ENCODE measurements at regions not wholly inside any gene's neighbourhood (a gene's known extent, or its start where the extent isn't known, plus 50 kb on each side); places are given as distances from the start of the nearest gene placed in this dataset.
A peak's percentile ranks its signal among the peaks of the same experiment; 100 is the strongest.
"Not testable (repeated sequence)": the region's sequence is repeated elsewhere in the genome, so short reads cannot be mapped to it uniquely, and the experiment has no call there.

DNA sequence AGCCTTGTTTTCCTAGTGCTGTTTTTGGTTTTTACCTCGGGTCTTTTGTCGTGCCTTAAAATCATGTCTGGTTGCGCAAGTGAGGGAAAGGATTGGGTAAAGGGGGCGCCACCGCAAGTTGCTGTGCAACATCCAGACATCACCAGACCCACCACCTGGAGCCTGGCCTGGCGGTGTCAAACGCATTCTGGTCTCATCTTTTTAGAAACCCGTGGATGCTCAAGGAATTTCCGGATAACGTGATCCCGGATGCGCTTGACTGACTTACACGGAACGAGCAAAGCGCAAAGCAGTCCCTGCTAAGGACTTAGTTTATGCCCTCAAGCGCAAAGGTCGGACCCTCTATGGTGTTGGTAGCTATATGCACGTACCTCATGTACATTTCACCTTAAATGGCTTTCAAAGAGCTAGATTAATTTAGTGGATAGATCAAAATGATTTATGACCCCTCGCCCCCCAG lies 105.2 kb downstream of the OR2B2 start:
- no peak for DNase-seq (ENCODE audit: low read depth, low spot score)

GRCh38 chr6:27805347-27805746 lies 106.8 kb downstream of the OR2B2 start:
- DNase-seq (ENCODE audit: low read depth, low spot score) = no peak

DNA sequence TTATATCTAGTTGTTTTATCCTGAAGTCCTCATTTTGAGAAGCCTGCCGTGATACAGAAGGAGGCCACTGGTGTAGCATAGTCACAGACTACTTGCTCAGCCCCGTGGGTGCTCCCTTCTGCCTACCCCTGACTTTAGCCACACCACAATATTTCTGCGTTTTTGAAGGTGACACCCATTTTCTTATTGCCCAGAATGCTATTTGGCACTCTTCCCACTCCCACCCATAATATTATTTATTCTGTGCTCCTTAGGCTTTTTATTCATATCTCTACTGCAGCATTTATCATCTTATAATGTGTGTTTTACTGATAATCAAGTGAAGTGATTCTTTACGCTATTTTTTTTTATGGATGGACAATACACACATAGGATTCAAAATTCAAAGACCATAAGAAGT lies 107.3 kb downstream of the OR2B2 start:
- no peak for DNase-seq (ENCODE audit: low read depth, low spot score)

DNA sequence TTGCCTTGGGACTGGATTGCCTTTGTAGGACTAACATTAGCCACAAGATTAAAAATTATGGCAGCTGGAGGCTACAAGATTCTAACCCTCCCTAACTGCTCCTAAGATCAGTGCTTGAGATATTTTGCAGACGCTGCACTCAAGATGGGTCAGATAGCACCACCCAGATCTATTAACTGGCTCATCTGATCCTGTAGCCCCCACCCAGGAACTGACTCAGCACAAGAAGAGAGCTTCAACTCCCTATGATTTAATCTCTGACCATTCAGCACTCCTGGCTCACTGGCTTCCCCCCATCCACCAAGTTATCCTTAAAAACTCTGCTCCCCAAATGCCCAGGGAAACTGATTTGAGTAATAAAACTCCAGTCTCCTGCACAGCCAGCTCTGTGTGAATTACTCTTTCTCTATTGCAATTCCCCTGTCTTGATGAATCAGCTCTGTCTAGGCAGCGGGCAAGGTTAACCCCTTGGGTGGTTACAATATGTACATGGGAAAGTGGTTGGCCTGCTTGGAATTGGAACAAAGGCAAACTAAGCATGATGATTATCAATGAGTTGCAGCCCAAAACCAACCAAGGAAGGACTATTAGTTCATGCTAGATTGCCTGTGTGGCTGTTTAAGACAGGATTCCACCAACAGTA lies 111.3 kb downstream of the OR2B2 start:
- no peak for DNase-seq (ENCODE audit: low read depth, low spot score)

DNA sequence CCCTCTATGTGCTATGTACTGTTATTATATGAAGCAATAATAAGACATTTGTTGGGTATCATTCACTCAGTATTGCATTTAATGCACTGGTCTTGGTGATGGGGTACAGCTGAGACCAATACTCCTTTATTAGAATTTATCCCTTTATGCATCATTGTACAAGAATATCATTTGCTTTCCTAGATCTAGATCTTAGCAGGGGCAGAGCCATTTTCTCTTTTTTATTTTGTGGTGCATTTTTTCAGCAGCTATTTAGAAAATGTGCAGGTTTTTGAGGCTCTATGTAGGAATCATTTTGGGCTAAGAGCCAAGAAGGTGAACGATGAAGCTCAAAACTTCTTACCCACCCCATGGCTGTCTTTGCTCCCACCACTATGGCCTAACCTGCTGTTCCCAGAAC lies 114.2 kb downstream of the OR2B2 start:
- DNase-seq (ENCODE audit: low read depth, low spot score) = no peak

DNA sequence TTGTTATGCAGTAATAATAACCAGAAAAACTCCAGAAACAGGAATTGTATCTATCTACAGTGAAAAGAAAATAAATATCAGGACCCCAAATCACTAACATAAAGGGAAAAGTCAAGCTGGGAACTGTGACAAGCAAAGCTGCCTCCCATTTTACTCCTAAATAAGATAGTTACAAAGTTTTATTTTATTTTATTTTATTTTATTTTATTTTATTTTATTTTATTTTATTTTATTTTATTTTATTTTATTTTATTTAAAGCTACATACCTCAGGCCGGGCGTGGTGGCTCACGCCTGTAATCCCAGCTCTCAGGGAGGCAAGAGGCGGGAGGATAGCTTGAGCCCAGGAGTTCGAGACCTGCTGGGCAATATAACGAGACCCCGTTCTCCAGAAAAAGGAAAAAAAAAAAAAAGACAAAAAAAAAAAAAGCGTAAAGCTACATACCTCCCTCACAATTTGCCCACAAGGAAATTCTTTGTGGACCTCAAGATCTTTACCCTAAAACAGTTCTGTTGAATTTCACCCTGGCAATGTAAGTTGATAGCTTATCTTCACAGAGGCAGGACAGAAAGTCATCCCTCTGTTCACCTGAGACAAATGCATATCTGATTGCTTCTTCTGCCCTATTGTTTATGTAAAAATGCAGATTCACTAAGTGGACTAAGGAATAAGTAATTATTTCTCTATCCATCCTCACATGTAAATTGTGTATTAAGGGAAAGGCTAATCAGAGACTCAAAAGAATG lies 115.3 kb downstream of the OR2B2 start:
- DNase-seq (ENCODE audit: low read depth, low spot score) = not testable (repeated sequence)

DNA sequence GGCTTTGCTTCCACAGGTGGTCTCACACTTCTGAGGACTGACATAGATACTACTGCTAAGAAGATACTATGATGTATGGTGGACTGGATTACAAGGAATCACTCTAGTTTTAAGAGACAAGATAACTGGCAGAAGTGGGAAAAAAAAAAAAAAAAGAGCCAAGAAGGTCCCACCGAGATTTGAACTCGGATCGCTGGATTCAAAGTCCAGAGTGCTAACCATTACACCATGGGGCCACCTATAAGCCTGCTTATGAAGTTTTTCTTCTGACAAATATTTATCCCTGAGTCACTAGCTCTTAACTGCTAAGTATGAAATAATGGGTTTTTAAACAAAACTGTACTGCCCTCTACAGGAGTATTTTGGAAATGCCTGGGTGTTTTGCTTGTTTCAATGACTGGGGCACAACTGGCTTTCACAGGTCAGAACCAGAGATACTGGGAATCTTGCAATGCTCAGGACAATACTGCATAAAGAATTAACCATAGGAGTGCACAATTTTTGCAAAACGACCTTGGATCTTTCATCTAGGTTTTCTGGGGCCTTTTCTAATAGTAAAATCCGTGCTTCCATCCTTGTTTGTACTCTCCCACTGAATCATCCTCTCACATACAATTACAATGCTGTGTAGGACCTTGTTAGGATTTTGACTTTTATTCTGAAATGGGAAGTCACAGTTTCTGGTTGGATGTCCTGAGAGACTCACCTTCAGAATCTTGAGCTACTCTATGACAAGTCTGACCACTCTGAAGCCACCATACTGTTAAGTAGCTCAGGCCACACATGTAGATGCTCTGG lies 116.3 kb downstream of the OR2B2 start:
- peak; percentile 61 for DNase-seq (ENCODE audit: low read depth, low spot score)

DNA sequence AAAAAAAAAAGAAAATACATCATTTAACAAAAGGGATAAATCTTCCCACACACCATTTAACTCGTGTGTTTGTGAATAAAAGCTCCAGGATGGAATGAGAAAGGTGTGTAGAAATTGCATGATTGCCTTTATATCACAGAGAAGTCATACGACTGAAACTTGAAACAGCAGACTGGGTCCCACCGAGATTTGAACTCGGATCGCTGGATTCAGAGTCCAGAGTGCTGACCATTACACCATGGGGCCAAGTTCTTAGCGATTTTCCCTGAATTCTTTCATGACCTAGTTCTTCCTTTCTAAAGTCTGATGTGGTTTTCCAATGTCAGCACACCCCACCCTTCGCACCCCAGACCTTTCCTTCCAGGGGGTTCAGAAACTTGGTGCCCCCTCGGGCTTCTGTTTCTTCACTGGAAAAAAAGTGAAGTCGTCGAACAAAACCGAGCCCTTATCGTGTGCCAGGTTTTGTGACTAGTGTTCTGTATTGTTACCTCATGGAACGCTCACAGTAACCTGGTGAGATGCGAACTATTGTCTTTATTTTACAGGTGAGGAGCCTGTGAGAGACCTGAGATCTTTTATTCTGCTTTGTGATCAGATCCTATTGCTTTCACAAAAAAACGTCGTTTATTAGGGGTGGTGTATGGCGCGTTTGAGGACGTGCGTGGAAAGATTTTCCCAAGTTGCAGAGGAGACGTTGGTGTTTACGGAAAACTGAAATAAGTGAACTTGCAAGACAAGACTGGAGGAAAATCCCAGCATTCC lies 120.8 kb downstream of the OR2B2 start:
- DNase-seq (ENCODE audit: low read depth, low spot score) = no peak

- not testable (repeated sequence) for DNase-seq (ENCODE audit: low read depth, low spot score)
These were observed 123.8 kb downstream of the OR2B2 start for GRCh38 chr6:27788376-27788775.

GRCh38 chr6:27786048-27786447 lies 126.1 kb downstream of the OR2B2 start:
- DNase-seq (ENCODE audit: low read depth, low spot score) = no peak

DNA sequence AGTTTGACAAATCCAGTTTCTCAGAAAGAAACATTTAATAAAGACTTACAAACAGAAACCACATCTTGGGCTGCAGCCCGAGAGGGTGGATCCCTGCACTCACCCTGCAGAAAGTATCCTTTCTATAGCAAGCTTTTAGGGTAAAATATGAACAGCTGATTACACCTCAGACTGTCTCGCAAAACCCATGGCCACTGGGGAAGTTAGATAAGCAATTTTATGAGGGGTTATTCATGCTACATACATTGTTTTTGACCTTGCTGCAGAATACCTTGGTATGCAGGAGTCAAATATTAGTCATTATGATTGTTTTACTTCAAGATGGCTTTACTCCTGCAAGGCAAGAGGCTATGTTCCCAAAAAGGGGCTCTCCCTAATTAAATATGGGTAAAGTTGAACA lies 126.9 kb downstream of the OR2B2 start:
- no peak for DNase-seq (ENCODE audit: low read depth, low spot score)

DNA sequence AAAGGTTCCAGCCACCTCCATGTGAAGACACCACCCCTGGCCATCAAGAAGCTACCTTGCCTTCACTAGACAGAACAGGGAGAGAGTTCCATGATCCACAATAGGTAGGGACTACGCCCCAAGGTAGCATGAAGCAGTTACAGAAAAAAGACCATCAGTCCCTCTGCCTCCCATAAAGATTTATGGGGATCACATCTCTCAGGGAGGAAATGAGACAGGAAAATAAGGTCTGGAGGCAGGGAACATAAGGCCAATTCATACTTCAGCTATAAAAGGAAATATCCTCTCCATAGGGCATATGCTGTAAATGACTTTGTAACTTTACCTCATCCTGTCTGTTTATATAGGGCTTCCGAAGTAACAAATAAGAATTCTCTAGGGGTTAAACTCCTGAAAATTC lies 129.4 kb downstream of the OR2B2 start:
- DNase-seq (ENCODE audit: low read depth, low spot score) = no peak

GRCh38 chr6:27778625-27779417 lies 133.4 kb downstream of the OR2B2 start:
- DNase-seq (ENCODE audit: low read depth, low spot score) = no peak

- DNase-seq (ENCODE audit: low read depth, low spot score) = no peak
These were observed 134.4 kb downstream of the OR2B2 start for GRCh38 chr6:27777614-27778355.

- DNase-seq (ENCODE audit: low read depth, low spot score) = no peak
These were observed 135.1 kb downstream of the OR2B2 start for GRCh38 chr6:27777126-27777525.

- DNase-seq (ENCODE audit: low read depth, low spot score) = no peak
These were observed 135.7 kb downstream of the OR2B2 start for GRCh38 chr6:27776504-27776903.

DNA sequence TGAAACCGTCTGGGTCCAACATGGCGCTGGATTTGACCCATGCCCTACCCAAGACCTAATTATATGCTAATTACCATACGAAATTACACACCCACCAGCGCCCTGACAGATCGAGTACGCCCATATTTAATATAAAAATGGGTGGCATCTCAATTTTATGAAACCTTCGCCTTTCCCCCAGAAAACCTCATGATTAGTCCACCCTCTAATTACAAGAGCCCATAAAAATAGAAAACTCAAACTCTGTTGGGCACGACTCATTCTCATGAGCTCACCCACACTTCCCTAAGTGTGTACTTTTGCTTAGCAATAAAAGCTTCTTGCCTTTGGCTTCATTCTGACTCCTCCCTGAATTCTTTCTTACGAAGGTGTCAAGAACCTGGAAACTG lies 136.4 kb downstream of the OR2B2 start:
- DNase-seq (ENCODE audit: low read depth, low spot score) = no peak

- not testable (repeated sequence) for DNase-seq (ENCODE audit: low read depth, low spot score)
These were observed 136.9 kb downstream of the OR2B2 start for GRCh38 chr6:27775138-27775795.

GRCh38 chr6:27774264-27774600 lies 138.0 kb downstream of the OR2B2 start:
- DNase-seq (ENCODE audit: low read depth, low spot score) = not testable (repeated sequence)
